ENCODE measurements at regions not wholly inside any gene's neighbourhood (a gene's known extent, or its start where the extent isn't known, plus 50 kb on each side); places are given as distances from the start of the nearest gene placed in this dataset.

GRCh38 chr11:8796941-8797340 lies 114.0 kb upstream of the AKIP1 start:
- TF ChIP-seq CTCF (IDR thresholded peaks at IDR 0.05) (no peak), POLR2A (IDR thresholded peaks at IDR 0.05) (no peak)

Data from heart left ventricle (tissue), 13 donors.